GM12874 (cell line): ENCODE measurements at regions not wholly inside any gene's neighbourhood (a gene's known extent, or its start where the extent isn't known, plus 50 kb on each side); places are given as distances from the start of the nearest gene placed in this dataset.

ENCODE experiments used
- TF ChIP-seq, protein P1 (sequence below): IDR thresholded peaks from 2 replicates; pipeline ENCODE4 v1.5.1; 2011; ENCODE audit warnings: low read depth, mild to moderate bottlenecking, control low read depth, low read length, moderate library complexity; ENCODE audit not compliant: insufficient read depth

DNA sequence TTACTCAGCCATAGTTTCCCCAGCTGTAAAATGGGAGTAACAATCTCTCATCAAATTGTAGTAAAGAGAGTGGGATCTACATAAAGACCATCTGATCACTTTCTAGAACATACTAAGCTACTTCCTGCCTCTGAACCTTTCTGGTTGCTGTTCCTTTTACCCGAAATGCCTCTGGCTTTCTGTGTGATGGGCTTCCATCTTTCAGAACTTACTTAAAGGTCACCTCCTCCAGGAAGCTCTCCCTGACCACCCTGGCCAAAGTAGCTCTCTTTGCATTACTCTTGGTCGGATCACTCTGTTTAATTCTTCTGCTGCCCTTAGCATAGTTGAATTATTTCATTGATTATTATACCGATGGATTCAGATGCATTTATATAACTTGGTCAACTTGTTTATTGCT is 171.0 kb downstream of the BMP7 start:
- TF ChIP-seq, protein P1, sequence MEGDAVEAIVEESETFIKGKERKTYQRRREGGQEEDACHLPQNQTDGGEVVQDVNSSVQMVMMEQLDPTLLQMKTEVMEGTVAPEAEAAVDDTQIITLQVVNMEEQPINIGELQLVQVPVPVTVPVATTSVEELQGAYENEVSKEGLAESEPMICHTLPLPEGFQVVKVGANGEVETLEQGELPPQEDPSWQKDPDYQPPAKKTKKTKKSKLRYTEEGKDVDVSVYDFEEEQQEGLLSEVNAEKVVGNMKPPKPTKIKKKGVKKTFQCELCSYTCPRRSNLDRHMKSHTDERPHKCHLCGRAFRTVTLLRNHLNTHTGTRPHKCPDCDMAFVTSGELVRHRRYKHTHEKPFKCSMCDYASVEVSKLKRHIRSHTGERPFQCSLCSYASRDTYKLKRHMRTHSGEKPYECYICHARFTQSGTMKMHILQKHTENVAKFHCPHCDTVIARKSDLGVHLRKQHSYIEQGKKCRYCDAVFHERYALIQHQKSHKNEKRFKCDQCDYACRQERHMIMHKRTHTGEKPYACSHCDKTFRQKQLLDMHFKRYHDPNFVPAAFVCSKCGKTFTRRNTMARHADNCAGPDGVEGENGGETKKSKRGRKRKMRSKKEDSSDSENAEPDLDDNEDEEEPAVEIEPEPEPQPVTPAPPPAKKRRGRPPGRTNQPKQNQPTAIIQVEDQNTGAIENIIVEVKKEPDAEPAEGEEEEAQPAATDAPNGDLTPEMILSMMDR: no peak

DNA sequence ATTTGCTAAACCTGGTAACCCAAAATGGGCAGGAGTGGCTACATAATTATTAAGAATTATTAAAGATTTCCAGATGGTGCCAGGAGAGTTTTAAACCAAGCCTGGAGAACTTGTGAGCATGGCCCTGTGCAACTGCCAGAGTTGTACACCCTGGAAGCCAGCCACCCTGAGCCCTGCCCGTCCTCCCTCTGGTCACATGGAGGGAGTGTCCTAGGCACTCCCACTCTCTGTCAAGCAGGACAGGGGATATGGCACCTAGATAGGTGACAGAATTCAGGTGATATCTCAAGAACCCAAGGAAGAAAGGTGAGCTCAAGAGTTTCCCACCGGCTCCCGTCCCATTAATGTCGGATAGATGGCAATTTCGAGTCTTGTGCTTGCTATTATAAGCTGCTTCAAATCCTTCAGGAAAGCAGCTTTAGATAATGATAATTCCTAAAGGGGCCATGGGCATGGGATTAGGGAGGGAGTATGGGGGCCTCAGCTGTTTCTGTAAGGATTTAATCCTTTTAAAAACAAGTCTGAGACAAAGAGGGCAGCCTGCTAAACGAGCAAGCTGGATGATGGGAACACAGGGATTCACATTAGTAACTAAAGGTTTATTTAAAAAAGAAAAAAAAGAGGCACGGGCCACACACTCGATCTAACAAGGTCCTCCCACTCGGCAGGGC is 169.1 kb downstream of the BMP7 start:
- TF ChIP-seq, protein P1: no peak

DNA sequence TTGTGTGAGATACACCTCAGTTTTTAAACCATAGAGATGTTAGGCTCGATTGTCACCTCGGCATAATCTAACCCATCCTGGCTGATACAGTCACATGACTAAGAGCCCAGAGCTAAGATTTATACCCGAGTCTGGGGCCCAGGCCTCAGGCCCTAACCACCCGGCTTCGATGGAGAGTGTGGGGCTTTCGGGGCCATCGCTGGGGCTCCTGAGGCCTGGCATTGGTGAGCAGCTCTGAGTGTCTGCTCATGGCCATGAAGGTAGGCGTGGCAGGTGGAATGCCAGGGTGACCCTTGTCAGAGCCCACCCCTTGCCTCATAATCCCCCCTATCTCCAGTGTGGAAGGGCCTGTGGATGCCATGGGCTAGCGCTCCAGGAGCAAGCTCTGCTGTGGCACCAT is 164.3 kb downstream of the BMP7 start:
- TF ChIP-seq, protein P1: no peak

DNA sequence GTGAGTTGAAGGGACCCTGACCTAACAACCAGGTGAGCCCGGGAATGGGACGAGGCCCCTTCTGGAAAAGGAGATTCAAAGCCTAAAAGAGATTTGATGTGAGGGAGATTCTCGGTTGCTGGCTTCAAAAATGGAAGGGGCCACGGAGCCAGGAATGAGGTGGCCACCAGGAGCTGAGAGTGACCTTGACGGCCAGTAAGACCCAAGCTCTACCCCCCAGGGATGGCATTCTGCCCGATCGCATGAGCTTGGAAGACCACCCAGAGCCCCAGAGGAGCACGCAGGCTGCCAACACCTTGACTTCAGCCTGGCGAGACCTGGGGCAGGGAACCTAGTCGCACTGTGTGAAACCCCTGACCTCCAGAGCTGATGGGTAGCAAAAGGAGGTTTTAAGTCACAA is 163.9 kb downstream of the BMP7 start:
- TF ChIP-seq, protein P1: no peak

DNA sequence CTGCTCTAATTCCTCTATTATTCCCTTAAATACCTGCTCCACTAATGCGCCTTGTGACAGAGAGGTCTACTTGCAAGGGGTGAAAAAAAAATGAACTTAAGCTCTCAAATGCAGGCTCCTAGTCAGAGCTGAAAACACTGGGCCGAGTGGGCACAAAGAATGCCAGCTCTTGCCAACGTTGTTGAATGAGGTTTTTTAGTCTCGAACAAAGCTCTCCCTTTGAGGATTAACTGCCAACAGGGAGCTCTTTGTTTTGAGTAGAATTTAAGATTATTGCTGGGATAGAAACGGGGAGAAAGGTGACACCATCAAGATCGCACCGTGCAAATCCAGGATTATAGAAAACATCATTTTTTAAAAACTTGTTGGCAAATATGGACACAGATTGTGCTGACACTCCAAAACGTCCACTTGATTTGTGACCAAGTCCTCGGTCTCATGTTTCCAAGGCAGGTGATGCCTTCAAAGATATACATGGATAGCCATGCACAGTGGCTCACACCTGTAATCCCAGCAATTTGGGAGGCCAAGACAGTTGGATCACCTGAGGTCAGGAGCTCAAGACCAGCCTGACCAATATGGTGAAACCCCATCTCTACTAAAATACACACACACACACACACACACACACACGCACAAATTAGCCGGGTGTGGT is 163.2 kb downstream of the BMP7 start:
- TF ChIP-seq, protein P1: no peak

DNA sequence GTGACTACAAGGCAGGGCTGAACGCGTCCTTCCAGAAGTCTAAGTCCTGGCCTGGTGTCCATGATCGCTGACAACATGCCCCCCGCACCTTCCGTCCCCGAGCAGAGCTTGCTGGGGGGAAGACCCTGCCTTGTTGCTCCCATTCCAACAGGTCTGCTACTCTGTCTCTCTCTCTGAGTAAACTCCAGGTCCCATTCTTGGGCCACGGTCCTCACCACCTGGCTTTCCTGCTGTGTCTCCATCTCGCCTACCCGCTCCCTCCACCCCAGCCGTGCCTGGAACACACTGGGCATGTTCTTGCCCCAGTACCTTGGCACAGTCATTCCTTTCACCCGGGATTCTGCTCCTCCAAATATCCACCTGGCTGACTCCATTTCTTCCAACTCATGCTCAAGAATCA is 162.3 kb downstream of the BMP7 start:
- TF ChIP-seq, protein P1: no peak

DNA sequence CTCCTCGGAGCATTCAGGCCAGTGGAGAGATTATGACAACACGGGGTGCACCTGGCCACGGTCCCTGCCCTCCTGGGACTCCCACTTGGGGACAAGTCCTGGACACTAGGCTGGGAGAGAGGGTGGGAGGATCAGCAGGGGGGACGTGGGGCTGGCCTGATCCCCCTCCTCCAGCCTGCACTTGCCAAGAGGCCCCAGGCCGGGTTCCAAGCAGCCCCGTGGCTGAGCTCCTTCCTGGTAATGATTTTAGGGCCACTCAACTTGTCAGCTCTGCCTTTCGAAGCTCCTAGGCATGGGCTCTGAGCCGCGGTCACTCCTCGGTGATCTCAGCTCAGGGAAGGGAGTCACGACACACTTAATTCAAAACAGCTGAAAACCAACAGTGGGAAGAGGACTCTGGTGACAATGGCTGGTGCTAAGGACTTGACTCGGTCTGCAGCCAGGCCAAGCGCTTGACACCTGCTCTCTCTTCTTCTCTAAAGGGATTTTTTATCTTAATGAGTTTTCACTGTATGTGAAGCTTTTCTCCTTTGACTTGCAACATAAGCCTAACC is 161.7 kb downstream of the BMP7 start:
- TF ChIP-seq, protein P1: no peak
